ENCODE measurements at regions not wholly inside any gene's neighbourhood (a gene's known extent, or its start where the extent isn't known, plus 50 kb on each side); places are given as distances from the start of the nearest gene placed in this dataset.
"Not testable (repeated sequence)": the region's sequence is repeated elsewhere in the genome, so short reads cannot be mapped to it uniquely, and the experiment has no call there.

GRCh38 chr6:164344801-164345291 lies 930.3 kb downstream of the QKI start:
- no peak for TF ChIP-seq CTCF (IDR thresholded peaks at IDR 0.05; ENCODE audit: insufficient read depth, low read length, poor library complexity, severe bottlenecking)
- Histone ChIP-seq H3K4me3 (replicated peaks; ENCODE audit: low read depth, low read length) (no peak overlapping the region), H3K27me3 (replicated peaks; ENCODE audit: control insufficient read depth, insufficient read depth, low read length) (no peaks in the 10 kb centered on the region), H3K36me3 (ENCODE audit: control insufficient read depth, insufficient read depth, low read length) (no peaks in the 10 kb centered on the region)
- no peak for DNase-seq (ENCODE audit: extremely low read depth, insufficient read length)

GRCh38 chr6:164339442-164339841 lies 924.9 kb downstream of the QKI start:
- not testable (repeated sequence) for DNase-seq (ENCODE audit: extremely low read depth, insufficient read length); H3K36me3 ChIP-seq (ENCODE audit: control insufficient read depth, insufficient read depth, low read length); H3K4me3 ChIP-seq (replicated peaks; ENCODE audit: low read depth, low read length); H3K27me3 ChIP-seq (replicated peaks; ENCODE audit: control insufficient read depth, insufficient read depth, low read length)

- H3K27me3 ChIP-seq (replicated peaks; ENCODE audit: control insufficient read depth, insufficient read depth, low read length) = no peaks in the 10 kb centered on the region
- H3K4me3 ChIP-seq (replicated peaks; ENCODE audit: low read depth, low read length) = no peak overlapping the region
- DNase-seq (ENCODE audit: extremely low read depth, insufficient read length) = no peak
- H3K36me3 ChIP-seq (ENCODE audit: control insufficient read depth, insufficient read depth, low read length) = no peaks in the 10 kb centered on the region
- no peak for TF ChIP-seq CTCF (IDR thresholded peaks at IDR 0.05; ENCODE audit: insufficient read depth, low read length, poor library complexity, severe bottlenecking)
Measured at GRCh38 chr6:164337925-164338397, 923.4 kb downstream of the QKI start.

- TF ChIP-seq CTCF (IDR thresholded peaks at IDR 0.05; ENCODE audit: insufficient read depth, low read length, poor library complexity, severe bottlenecking) = no peak
Measured at GRCh38 chr6:164337024-164337924, 922.8 kb downstream of the QKI start.

GRCh38 chr6:164336455-164336854 lies 921.9 kb downstream of the QKI start:
- H3K36me3 ChIP-seq (ENCODE audit: control insufficient read depth, insufficient read depth, low read length) = no peaks in the 10 kb centered on the region
- no peaks in the 10 kb centered on the region for H3K27me3 ChIP-seq (replicated peaks; ENCODE audit: control insufficient read depth, insufficient read depth, low read length)
- DNase-seq (ENCODE audit: extremely low read depth, insufficient read length) = no peak
- H3K4me3 ChIP-seq (replicated peaks; ENCODE audit: low read depth, low read length) = no peak overlapping the region
- no peak for TF ChIP-seq CTCF (IDR thresholded peaks at IDR 0.05; ENCODE audit: insufficient read depth, low read length, poor library complexity, severe bottlenecking)

More at GRCh38 chr6:164337024-164337924, 922.8 kb downstream of the QKI start:
- no peak for DNase-seq (ENCODE audit: extremely low read depth, insufficient read length)
- Histone ChIP-seq H3K27me3 (replicated peaks; ENCODE audit: control insufficient read depth, insufficient read depth, low read length) (no peaks in the 10 kb centered on the region), H3K36me3 (ENCODE audit: control insufficient read depth, insufficient read depth, low read length) (no peaks in the 10 kb centered on the region), H3K4me3 (replicated peaks; ENCODE audit: low read depth, low read length) (no peak overlapping the region)

- DNase-seq (ENCODE audit: extremely low read depth, insufficient read length) = no peak
- Histone ChIP-seq H3K36me3 (ENCODE audit: control insufficient read depth, insufficient read depth, low read length) (no peaks in the 10 kb centered on the region), H3K27me3 (replicated peaks; ENCODE audit: control insufficient read depth, insufficient read depth, low read length) (no peaks in the 10 kb centered on the region), H3K4me3 (replicated peaks; ENCODE audit: low read depth, low read length) (no peak overlapping the region)
- no peak for TF ChIP-seq CTCF (IDR thresholded peaks at IDR 0.05; ENCODE audit: insufficient read depth, low read length, poor library complexity, severe bottlenecking)
Measured at GRCh38 chr6:164331026-164331425, 916.5 kb downstream of the QKI start.

Measured in GM06990 (cell line).